ENCODE measurements at regions not wholly inside any gene's neighbourhood (a gene's known extent, or its start where the extent isn't known, plus 50 kb on each side); places are given as distances from the start of the nearest gene placed in this dataset.

GRCh38 chr2:4782647-4783046 lies 909.5 kb upstream of the SOX11 start:
- Histone ChIP-seq H3K36me3 (ENCODE audit: insufficient read depth, low read length) (no peaks in the 10 kb centered on the region), H3K9me3 (ENCODE audit: control insufficient read depth in 1 of 2, insufficient read depth in 1 of 2, low read length in 2 of 2) (peaks cover 0 to 11% of the 10 kb centered on the region in 2 experiments), H3K4me1 (ENCODE audit: insufficient read depth, low read length) (no peaks in the 10 kb centered on the region), H3K27me3 (ENCODE audit: control insufficient read depth in 1 of 2, insufficient read depth in 2 of 2, low read length in 2 of 2) (no peaks in the 10 kb centered on the region), H3K27ac (ENCODE audit: low read depth in 1 of 2, low read length in 2 of 2) (no peak overlapping the region), H3K4me3 (ENCODE audit: low read length) (no peak overlapping the region)
- ATAC-seq (ENCODE audit: poor library complexity) (no peak), DNase-seq (no peak)
- POLR2A ChIA-PET, result no interaction called here
- TF ChIP-seq, protein P1, sequence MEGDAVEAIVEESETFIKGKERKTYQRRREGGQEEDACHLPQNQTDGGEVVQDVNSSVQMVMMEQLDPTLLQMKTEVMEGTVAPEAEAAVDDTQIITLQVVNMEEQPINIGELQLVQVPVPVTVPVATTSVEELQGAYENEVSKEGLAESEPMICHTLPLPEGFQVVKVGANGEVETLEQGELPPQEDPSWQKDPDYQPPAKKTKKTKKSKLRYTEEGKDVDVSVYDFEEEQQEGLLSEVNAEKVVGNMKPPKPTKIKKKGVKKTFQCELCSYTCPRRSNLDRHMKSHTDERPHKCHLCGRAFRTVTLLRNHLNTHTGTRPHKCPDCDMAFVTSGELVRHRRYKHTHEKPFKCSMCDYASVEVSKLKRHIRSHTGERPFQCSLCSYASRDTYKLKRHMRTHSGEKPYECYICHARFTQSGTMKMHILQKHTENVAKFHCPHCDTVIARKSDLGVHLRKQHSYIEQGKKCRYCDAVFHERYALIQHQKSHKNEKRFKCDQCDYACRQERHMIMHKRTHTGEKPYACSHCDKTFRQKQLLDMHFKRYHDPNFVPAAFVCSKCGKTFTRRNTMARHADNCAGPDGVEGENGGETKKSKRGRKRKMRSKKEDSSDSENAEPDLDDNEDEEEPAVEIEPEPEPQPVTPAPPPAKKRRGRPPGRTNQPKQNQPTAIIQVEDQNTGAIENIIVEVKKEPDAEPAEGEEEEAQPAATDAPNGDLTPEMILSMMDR (IDR thresholded peaks at IDR 0.05), result no peak
- Mint-ChIP-seq H3K27ac (no peak overlapping the region), H3K9me3 (peaks cover 8% of the 10 kb centered on the region), H3K4me1 (ENCODE audit: low read depth) (no peaks in the 10 kb centered on the region), H3K36me3 (ENCODE audit: low read depth) (no peaks in the 10 kb centered on the region), H3K4me3 (no peak overlapping the region), H3K27me3 (no peaks in the 10 kb centered on the region)
- CTCF ChIA-PET, result no interaction called here
- intact Hi-C loops (cut with DNase I, micrococcal nuclease), result no loop called here

DNA sequence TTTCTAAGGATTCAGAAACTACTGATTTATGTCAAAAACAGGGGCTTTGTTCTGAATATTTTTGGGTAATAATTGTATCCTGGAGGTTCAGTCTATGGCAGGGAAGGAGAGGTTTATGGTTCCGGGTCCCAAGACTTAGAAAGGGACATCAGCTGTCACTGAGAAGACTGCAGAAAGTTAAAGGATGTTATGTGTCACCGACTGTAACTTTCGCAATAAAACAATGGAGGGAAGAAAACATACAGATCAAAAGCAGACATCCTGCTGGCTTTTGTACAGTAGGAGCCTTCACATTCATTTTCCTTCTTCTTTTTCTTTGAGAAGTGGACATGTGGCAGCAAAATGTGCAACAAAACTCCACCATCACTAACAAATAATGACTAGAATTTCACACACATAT lies 900.7 kb upstream of the SOX11 start:
- H3K4me1 Mint-ChIP-seq (ENCODE audit: low read depth), result no peaks in the 10 kb centered on the region
- no peak overlapping the region for H3K27ac Mint-ChIP-seq
- no peaks in the 10 kb centered on the region for H3K27me3 Mint-ChIP-seq
- ATAC-seq (ENCODE audit: poor library complexity) (no peak), DNase-seq (no peak)
- Histone ChIP-seq H3K36me3 (ENCODE audit: insufficient read depth, low read length) (no peaks in the 10 kb centered on the region), H3K27me3 (ENCODE audit: control insufficient read depth in 1 of 2, insufficient read depth in 2 of 2, low read length in 2 of 2) (no peaks in the 10 kb centered on the region), H3K4me3 (ENCODE audit: low read length) (no peak overlapping the region), H3K9me3 (ENCODE audit: control insufficient read depth in 1 of 2, insufficient read depth in 1 of 2, low read length in 2 of 2) (peaks cover 0 to 11% of the 10 kb centered on the region in 2 experiments), H3K4me1 (ENCODE audit: insufficient read depth, low read length) (no peaks in the 10 kb centered on the region), H3K27ac (ENCODE audit: low read depth in 1 of 2, low read length in 2 of 2) (no peak overlapping the region)
- POLR2A ChIA-PET, result no interaction called here
- no peak overlapping the region for H3K4me3 Mint-ChIP-seq
- TF ChIP-seq, protein P1 (IDR thresholded peaks at IDR 0.05), result no peak
- intact Hi-C loops (cut with DNase I, micrococcal nuclease), result no loop called here
- H3K36me3 Mint-ChIP-seq (ENCODE audit: low read depth), result no peaks in the 10 kb centered on the region
- CTCF ChIA-PET, result no interaction called here
- H3K9me3 Mint-ChIP-seq, result peaks cover 12% of the 10 kb centered on the region

DNA sequence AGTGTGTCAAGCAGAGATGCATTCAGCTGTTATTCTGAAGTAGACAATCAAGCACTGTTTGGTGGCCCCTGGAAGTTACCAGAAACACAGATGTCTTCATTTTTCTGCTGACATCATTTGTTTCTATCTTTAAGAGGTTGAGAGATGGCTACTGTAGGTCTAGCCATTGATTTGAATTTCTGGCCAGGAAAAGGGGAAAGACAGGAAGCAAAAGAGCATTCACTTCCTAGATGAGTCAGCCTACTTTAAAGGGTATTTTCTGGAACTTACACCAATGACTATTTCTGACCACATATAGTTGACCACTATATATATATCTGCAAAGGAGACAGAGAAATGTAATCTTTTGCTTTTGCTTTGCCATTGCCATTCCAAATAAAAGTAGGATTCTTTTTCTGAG lies 900.1 kb upstream of the SOX11 start:
- ATAC-seq (ENCODE audit: poor library complexity), result no peak
- H3K9me3 ChIP-seq (ENCODE audit: control insufficient read depth in 1 of 2, insufficient read depth in 1 of 2, low read length in 2 of 2), result peaks cover 0 to 12% of the 10 kb centered on the region in 2 experiments
- no peaks in the 10 kb centered on the region for H3K27me3 ChIP-seq (ENCODE audit: control insufficient read depth in 1 of 2, insufficient read depth in 2 of 2, low read length in 2 of 2)
- no peak overlapping the region for H3K27ac ChIP-seq (ENCODE audit: low read depth in 1 of 2, low read length in 2 of 2)
- intact Hi-C loops (cut with DNase I, micrococcal nuclease), result no loop called here
- Mint-ChIP-seq H3K4me3 (no peak overlapping the region), H3K27ac (no peak overlapping the region), H3K36me3 (ENCODE audit: low read depth) (no peaks in the 10 kb centered on the region), H3K9me3 (peaks cover 12% of the 10 kb centered on the region), H3K27me3 (no peaks in the 10 kb centered on the region), H3K4me1 (ENCODE audit: low read depth) (no peaks in the 10 kb centered on the region)
- no peak for DNase-seq
- ChIA-PET CTCF (no interaction called here), POLR2A (no interaction called here)
- no peaks in the 10 kb centered on the region for H3K4me1 ChIP-seq (ENCODE audit: insufficient read depth, low read length)
- TF ChIP-seq, protein P1 (IDR thresholded peaks at IDR 0.05), result no peak
- no peak overlapping the region for H3K4me3 ChIP-seq (ENCODE audit: low read length)
- no peaks in the 10 kb centered on the region for H3K36me3 ChIP-seq (ENCODE audit: insufficient read depth, low read length)

All from CD4-positive, alpha-beta T cell (primary cell).